Omental fat pad (tissue), 3 donors: ENCODE measurements at regions not wholly inside any gene's neighbourhood (a gene's known extent, or its start where the extent isn't known, plus 50 kb on each side); places are given as distances from the start of the nearest gene placed in this dataset.

Source experiments
- ATAC-seq: fragments of 150-250 bp; one replicate; pipeline ENCODE4 v1.9.1; 2016; ENCODE audit warnings: mild to moderate bottlenecking, moderate library complexity; ENCODE audit not compliant: low FRiP score
- DNase-seq: peaks from one replicate; pipeline ENCODE4 v3.0.0-alpha.2; 2019; ENCODE audit warnings: low spot score
- CTCF ChIP-seq, 3 donors: fragments of 450-650 bp; IDR thresholded peaks; one replicate each; pipeline ENCODE4 v1.5.1; 2016 to 2017; ENCODE audit warnings: antibody characterized with exemption in 3 of 3, mild to moderate bottlenecking in 3 of 3, moderate library complexity in 2 of 3

GRCh38 chr12:116635487-116635886 lies 76.3 kb downstream of the MAP1LC3B2 start:
- ATAC-seq, result no peak
- no peak for DNase-seq
- no peak for TF ChIP-seq CTCF (IDR thresholded peaks at IDR 0.05)

- no peak for TF ChIP-seq CTCF (IDR thresholded peaks at IDR 0.05)
- ATAC-seq (no peak), DNase-seq (no peak)
Observed at GRCh38 chr12:116633476-116633875, 74.3 kb downstream of the MAP1LC3B2 start.

GRCh38 chr12:116631619-116632018 lies 72.4 kb downstream of the MAP1LC3B2 start:
- DNase-seq (no peak), ATAC-seq (no peak)
- TF ChIP-seq CTCF (IDR thresholded peaks at IDR 0.05), result no peak

DNA sequence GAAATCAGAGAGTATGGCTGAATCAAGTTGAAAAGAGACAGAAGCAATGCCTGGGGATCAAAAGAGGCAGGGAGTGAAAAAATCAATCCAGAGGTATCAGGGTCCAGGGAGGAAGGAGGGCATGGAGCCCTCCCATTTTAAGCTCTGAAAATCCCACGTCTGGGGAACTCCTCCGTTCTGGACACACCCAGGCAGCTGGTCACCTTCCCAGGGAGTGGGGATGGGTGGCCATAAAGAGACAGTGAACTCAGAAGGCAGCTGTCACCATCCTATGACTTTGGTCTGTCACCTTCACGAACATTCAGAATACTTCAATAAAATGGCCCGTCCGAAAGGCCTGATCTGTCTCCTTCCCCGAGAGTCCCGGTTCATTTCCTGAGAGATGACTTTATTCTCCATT lies 71.6 kb downstream of the MAP1LC3B2 start:
- ATAC-seq, result no peak
- no peak for TF ChIP-seq CTCF (IDR thresholded peaks at IDR 0.05)
- DNase-seq, result no peak

- no peak for TF ChIP-seq CTCF (IDR thresholded peaks at IDR 0.05)
- no peak for ATAC-seq
- DNase-seq, result no peak
Observed at GRCh38 chr12:116629480-116629879, 70.3 kb downstream of the MAP1LC3B2 start.

GRCh38 chr12:116628989-116629388 lies 69.8 kb downstream of the MAP1LC3B2 start:
- no peak for TF ChIP-seq CTCF (IDR thresholded peaks at IDR 0.05)
- DNase-seq (no peak), ATAC-seq (no peak)

GRCh38 chr12:116628450-116628793 lies 69.2 kb downstream of the MAP1LC3B2 start:
- no peak for DNase-seq
- no peak for ATAC-seq
- TF ChIP-seq CTCF (IDR thresholded peaks at IDR 0.05), result no peak
